OCI-LY1 (cell line): ENCODE measurements at regions not wholly inside any gene's neighbourhood (a gene's known extent, or its start where the extent isn't known, plus 50 kb on each side); places are given as distances from the start of the nearest gene placed in this dataset.
"Not testable (repeated sequence)": the region's sequence is repeated elsewhere in the genome, so short reads cannot be mapped to it uniquely, and the experiment has no call there.

Experiments
- EZH2 ChIP-seq: fragments of 200-600 bp; sonication (generic), shearing (Covaris generic); IDR thresholded peaks from 2 replicates; pipeline ENCODE4 v1.8.0; 2017; ENCODE audit warnings: borderline replicate concordance, mixed run types, mild to moderate bottlenecking, antibody characterized with exemption, low read length, moderate library complexity, mixed read lengths
- TF ChIP-seq, protein P1 (sequence below): fragments of 200-600 bp; sonication (generic), shearing (Covaris generic); IDR thresholded peaks from 2 replicates; pipeline ENCODE4 v1.5.1; 2017; ENCODE audit warnings: mild to moderate bottlenecking, antibody characterized with exemption, low read length, moderate library complexity, mixed read lengths

DNA sequence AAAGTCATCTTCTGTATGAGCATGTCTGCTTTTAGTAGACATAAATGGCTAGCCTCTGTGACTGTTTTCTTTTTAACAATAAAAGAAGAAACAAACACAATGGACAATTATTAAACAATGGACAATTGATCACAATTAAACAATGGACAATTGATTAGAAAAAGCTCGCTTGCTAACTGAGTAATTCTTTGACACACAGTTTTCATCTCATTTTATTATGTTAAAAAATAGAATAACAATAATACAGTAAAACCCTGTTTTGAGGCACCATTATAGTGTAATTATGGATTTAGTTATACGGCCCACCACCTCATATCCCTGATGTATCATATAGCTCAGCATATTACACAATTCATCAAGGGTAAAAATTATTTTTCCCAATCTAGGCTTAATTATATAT is 989.0 kb downstream of the LTN1 start:
- TF ChIP-seq, protein P1, sequence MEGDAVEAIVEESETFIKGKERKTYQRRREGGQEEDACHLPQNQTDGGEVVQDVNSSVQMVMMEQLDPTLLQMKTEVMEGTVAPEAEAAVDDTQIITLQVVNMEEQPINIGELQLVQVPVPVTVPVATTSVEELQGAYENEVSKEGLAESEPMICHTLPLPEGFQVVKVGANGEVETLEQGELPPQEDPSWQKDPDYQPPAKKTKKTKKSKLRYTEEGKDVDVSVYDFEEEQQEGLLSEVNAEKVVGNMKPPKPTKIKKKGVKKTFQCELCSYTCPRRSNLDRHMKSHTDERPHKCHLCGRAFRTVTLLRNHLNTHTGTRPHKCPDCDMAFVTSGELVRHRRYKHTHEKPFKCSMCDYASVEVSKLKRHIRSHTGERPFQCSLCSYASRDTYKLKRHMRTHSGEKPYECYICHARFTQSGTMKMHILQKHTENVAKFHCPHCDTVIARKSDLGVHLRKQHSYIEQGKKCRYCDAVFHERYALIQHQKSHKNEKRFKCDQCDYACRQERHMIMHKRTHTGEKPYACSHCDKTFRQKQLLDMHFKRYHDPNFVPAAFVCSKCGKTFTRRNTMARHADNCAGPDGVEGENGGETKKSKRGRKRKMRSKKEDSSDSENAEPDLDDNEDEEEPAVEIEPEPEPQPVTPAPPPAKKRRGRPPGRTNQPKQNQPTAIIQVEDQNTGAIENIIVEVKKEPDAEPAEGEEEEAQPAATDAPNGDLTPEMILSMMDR: not testable (repeated sequence)
- TF ChIP-seq EZH2: not testable (repeated sequence)
